Body of pancreas (tissue), 4 donors: ENCODE measurements at regions not wholly inside any gene's neighbourhood (a gene's known extent, or its start where the extent isn't known, plus 50 kb on each side); places are given as distances from the start of the nearest gene placed in this dataset.
"Not testable (repeated sequence)": the region's sequence is repeated elsewhere in the genome, so short reads cannot be mapped to it uniquely, and the experiment has no call there.

ENCODE experiments used
- ATAC-seq: fragments of 150-250 bp; one replicate; pipeline ENCODE4 v1.9.1; 2016
- DNase-seq, 4 donors: peaks; one replicate each; pipeline ENCODE4 v3.0.0-alpha.2; 2019
- H3K27ac ChIP-seq, 4 donors: fragments of 200-600 bp; sonication (generic); 1 replicate in 3 of 4; 2 replicates in 1 of 4; pipeline versions ENCODE4 v1.5.1 to v1.6.1; 2016 to 2019; ENCODE audit warnings: mild to moderate bottlenecking in 1 of 4, mixed read lengths in 1 of 4, moderate library complexity in 1 of 4
- H3K27me3 ChIP-seq, 2 donors: fragments of 200-600 bp; sonication (generic); one replicate each; pipeline ENCODE4 v1.6.0; 2016; ENCODE audit warnings: mild to moderate bottlenecking in 1 of 2
- H3K36me3 ChIP-seq, 2 donors: fragments of 200-600 bp; sonication (generic); replicated peaks in 1 of 2; 2 replicates each; pipeline ENCODE4 v1.5.1; 2016; ENCODE audit warnings: low read depth in 2 of 2; ENCODE audit not compliant: insufficient read depth in 1 of 2
- H3K4me1 ChIP-seq: fragments of 200-600 bp; sonication (generic); one replicate; pipeline ENCODE4 v1.6.0; 2016
- H3K4me3 ChIP-seq, 2 donors: fragments of 200-600 bp; sonication (generic); 1 replicate in 1 of 2; 2 replicates in 1 of 2; pipeline ENCODE4 v1.5.1; 2016 to 2019
- H3K9me3 ChIP-seq, 3 donors: fragments of 200-600 bp; sonication (generic); 1 replicate in 2 of 3; 2 replicates in 1 of 3; pipeline ENCODE4 v1.5.1; 2016
- CTCF ChIP-seq, 7 experiments: fragments of 450-650 bp in 4 of 7; fragments of 200-600 bp in 3 of 7; sonication (generic) in 3 of 7; IDR thresholded peaks; one replicate each; pipeline ENCODE4 v1.5.1; 2016 to 2019; ENCODE audit warnings: antibody characterized with exemption in 7 of 7
- POLR2A ChIP-seq, 3 donors: fragments of 450-650 bp; IDR thresholded peaks; one replicate each; pipeline ENCODE4 v1.6.1; 2016; ENCODE audit warnings: antibody characterized with exemption in 3 of 3, mild to moderate bottlenecking in 2 of 3
- WGBS, 2 donors: methylation state at CpG; one replicate each; pipeline ENCODE4 v1.1.5; 2017; 5-methylcytosine and 5-hydroxymethylcytosine counted together
- intact Hi-C: fragments of 100-400 bp; cut with DNase I; formaldehyde crosslinking; loops from one replicate; pipeline ENCODE4 v1.15.1; 2023

GRCh38 chr13:30063892-30064291, 213.5 kb upstream of the UBL3 start:
- no peak for DNase-seq
- no peaks in the 10 kb centered on the region for H3K36me3 ChIP-seq
- no peaks in the 10 kb centered on the region for H3K27me3 ChIP-seq
- WGBS, 2 donors = 65 to 85% methylated on average over 3 of the region's 3 CpGs
- intact Hi-C loops = no loop called here
- no peak overlapping the region for H3K27ac ChIP-seq
- no peak for TF ChIP-seq POLR2A (IDR thresholded peaks at IDR 0.05)
- no peak for TF ChIP-seq CTCF (IDR thresholded peaks at IDR 0.05)
- ATAC-seq = no peak
- H3K4me3 ChIP-seq = no peak overlapping the region
- no peaks in the 10 kb centered on the region for H3K9me3 ChIP-seq
- H3K4me1 ChIP-seq = no peaks in the 10 kb centered on the region

- Histone ChIP-seq H3K27ac (no peak overlapping the region), H3K36me3 (no peaks in the 10 kb centered on the region), H3K4me1 (no peaks in the 10 kb centered on the region), H3K4me3 (no peak overlapping the region), H3K27me3 (no peaks in the 10 kb centered on the region), H3K9me3 (no peaks in the 10 kb centered on the region)
- TF ChIP-seq POLR2A (IDR thresholded peaks at IDR 0.05) (no peak), CTCF (IDR thresholded peaks at IDR 0.05) (no peak)
- ATAC-seq (no peak), DNase-seq (no peak)
- intact Hi-C loops = no loop called here
- 57 to 87% methylated on average over 4 of the region's 4 CpGs for WGBS, 2 donors
Measured at GRCh38 chr13:30061217-30061616, 210.8 kb upstream of the UBL3 start.

DNA sequence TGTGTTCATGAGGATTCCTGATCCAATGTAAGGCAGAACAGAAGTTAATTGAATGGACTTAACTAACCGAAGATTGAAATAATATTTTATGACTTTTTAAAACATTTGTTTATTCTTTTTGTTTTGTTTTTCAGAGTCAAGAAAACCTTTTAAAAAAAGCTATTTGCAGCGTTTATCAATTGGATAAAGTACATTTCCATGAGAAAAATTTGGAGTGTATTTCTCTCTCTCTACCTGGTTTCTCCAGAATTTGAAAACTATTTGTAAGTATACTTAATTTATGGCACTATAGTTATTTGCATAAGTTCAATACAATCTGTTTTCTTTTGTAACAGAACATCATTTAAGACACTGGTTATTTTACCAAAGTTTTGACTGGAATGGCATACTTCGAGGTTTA, 208.0 kb upstream of the UBL3 start:
- no peak for ATAC-seq
- DNase-seq = no peak
- 78 to 89% methylated on average over 3 of the region's 3 CpGs for WGBS, 2 donors
- H3K4me3 ChIP-seq = no peak overlapping the region
- H3K9me3 ChIP-seq = no peaks in the 10 kb centered on the region
- TF ChIP-seq POLR2A (IDR thresholded peaks at IDR 0.05) (no peak), CTCF (IDR thresholded peaks at IDR 0.05) (no peak)
- no peaks in the 10 kb centered on the region for H3K27me3 ChIP-seq
- H3K36me3 ChIP-seq = no peaks in the 10 kb centered on the region
- H3K27ac ChIP-seq = no peak overlapping the region
- no peaks in the 10 kb centered on the region for H3K4me1 ChIP-seq
- intact Hi-C loops = no loop called here

- ATAC-seq, H3K9me3 ChIP-seq, H3K36me3 ChIP-seq, H3K27me3 ChIP-seq, H3K4me3 ChIP-seq, DNase-seq, intact Hi-C loops, H3K27ac ChIP-seq, H3K4me1 ChIP-seq: not testable (repeated sequence)
- WGBS, 2 donors = 61 to 80% methylated on average over 5 of the region's 5 CpGs
Measured at GRCh38 chr13:30054546-30054945, 204.1 kb upstream of the UBL3 start.

DNA sequence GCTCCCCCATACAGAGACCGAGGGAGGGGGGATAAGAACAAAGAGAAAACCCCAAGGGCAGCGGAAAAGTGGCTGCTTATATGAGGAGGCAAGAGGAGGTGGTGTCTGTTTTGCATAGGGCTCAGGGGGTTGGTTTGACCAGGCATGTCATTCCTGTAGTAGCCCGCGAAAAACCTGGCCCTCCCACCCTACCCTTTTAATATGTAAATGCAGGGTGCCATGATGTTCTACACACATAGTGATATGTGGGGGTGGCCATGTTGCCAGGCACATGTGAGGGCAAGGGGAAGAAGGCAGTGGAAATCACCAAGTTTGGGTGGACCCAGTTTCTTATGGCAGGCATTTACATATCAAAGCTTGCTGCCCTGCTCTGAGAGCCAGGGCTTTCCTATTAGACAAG, 203.5 kb upstream of the UBL3 start:
- no peaks in the 10 kb centered on the region for H3K9me3 ChIP-seq
- H3K27me3 ChIP-seq = no peaks in the 10 kb centered on the region
- ATAC-seq (no peak), DNase-seq (no peak)
- intact Hi-C loops = no loop called here
- no peaks in the 10 kb centered on the region for H3K4me1 ChIP-seq
- H3K27ac ChIP-seq = no peak overlapping the region
- H3K4me3 ChIP-seq = no peak overlapping the region
- TF ChIP-seq POLR2A (IDR thresholded peaks at IDR 0.05) (no peak), CTCF (IDR thresholded peaks at IDR 0.05) (no peak)
- 58 to 65% methylated on average over 4 of the region's 4 CpGs for WGBS, 2 donors
- H3K36me3 ChIP-seq = no peaks in the 10 kb centered on the region
